ENCODE measurements at regions not wholly inside any gene's neighbourhood (a gene's known extent, or its start where the extent isn't known, plus 50 kb on each side); places are given as distances from the start of the nearest gene placed in this dataset.

DNA sequence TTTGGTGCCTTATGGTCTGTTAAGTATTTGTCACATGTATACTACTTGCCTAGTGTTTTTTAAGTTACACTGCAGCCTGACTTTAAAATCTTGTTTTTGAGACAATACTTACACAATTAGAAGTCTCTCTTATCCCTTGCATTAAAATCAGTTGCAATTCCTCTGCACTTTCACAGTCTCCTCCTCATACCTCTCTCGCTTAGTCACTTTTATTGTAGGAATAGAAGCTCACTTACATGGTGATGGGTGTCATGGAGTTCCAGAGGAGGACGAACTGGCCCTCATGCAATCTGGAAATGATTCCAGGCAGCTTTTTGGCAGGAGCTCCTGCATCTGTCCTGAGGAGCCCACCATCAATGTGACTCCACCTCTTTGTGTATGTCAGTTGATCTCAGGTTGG lies 238.4 kb upstream of the TBC1D5 start:
- DNase-seq (no peak), ATAC-seq (ENCODE audit: low read depth) (no peak)
- Mint-ChIP-seq H3K9me3 (ENCODE audit: insufficient read depth) (no peaks in the 10 kb centered on the region), H3K4me1 (no peaks in the 10 kb centered on the region), H3K27ac (no peak overlapping the region), H3K4me3 (no peak overlapping the region), H3K27me3 (peaks cover 38% of the 10 kb centered on the region)
- no peak overlapping the region for H3K4me2 ChIP-seq (replicated peaks; ENCODE audit: low read depth, low read length, poor library complexity, severe bottlenecking)
- peaks cover 0 to 23% (median 18%) of the 10 kb centered on the region in 4 experiments for H3K27me3 ChIP-seq (replicated peaks in 1 of 4; ENCODE audit: control extremely low read depth in 1 of 4, control insufficient read depth in 3 of 4, insufficient read depth in 4 of 4, low read length in 3 of 4)
- no peak overlapping the region for H2AFZ ChIP-seq (ENCODE audit: insufficient read depth, low read depth, low read length, poor library complexity, severe bottlenecking)
- H3K9me3 ChIP-seq (ENCODE audit: control extremely low read depth in 1 of 3, control insufficient read depth in 2 of 3, insufficient read depth in 1 of 3, low read length in 2 of 3) = no peaks in the 10 kb centered on the region
- H3K4me3 ChIP-seq (ENCODE audit: control extremely low read depth in 1 of 5, extremely low read depth in 1 of 5, insufficient read depth in 1 of 5, low read depth in 2 of 5, low read length in 4 of 5) = no peak overlapping the region
- intact Hi-C loops (cut with micrococcal nuclease) = no loop called here
- TF ChIP-seq, protein P1, sequence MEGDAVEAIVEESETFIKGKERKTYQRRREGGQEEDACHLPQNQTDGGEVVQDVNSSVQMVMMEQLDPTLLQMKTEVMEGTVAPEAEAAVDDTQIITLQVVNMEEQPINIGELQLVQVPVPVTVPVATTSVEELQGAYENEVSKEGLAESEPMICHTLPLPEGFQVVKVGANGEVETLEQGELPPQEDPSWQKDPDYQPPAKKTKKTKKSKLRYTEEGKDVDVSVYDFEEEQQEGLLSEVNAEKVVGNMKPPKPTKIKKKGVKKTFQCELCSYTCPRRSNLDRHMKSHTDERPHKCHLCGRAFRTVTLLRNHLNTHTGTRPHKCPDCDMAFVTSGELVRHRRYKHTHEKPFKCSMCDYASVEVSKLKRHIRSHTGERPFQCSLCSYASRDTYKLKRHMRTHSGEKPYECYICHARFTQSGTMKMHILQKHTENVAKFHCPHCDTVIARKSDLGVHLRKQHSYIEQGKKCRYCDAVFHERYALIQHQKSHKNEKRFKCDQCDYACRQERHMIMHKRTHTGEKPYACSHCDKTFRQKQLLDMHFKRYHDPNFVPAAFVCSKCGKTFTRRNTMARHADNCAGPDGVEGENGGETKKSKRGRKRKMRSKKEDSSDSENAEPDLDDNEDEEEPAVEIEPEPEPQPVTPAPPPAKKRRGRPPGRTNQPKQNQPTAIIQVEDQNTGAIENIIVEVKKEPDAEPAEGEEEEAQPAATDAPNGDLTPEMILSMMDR (IDR thresholded peaks at IDR 0.05) = no peak
- no peak for TF ChIP-seq EZH2 (IDR thresholded peaks at IDR 0.05; ENCODE audit: borderline replicate concordance, insufficient read depth, low read depth, low read length, poor library complexity, severe bottlenecking)
- no peak overlapping the region for H3K9ac ChIP-seq (ENCODE audit: low read length)
- no peak overlapping the region for H3K27ac ChIP-seq (ENCODE audit: low read length in 2 of 2)
- no CpG with 5 or more reads among the region's 2 CpGs for WGBS (ENCODE audit: insufficient coverage)
- ChIA-PET POLR2A (no interaction called here), CTCF (no interaction called here)
- no peaks in the 10 kb centered on the region for H3K4me1 ChIP-seq (ENCODE audit: control insufficient read depth in 2 of 2, insufficient read depth in 2 of 2, low read length in 2 of 2)
- H3K36me3 ChIP-seq (replicated peaks in 1 of 2; ENCODE audit: control extremely low read depth in 1 of 2, control insufficient read depth in 1 of 2, extremely low read depth in 1 of 2, insufficient read depth in 2 of 2, low read length in 1 of 2) = no peaks in the 10 kb centered on the region
- H4K20me1 ChIP-seq (ENCODE audit: control insufficient read depth, insufficient read depth, low read length, poor library complexity, severe bottlenecking) = no peaks in the 10 kb centered on the region
- no peaks in the 10 kb centered on the region for H3K79me2 ChIP-seq (ENCODE audit: control insufficient read depth, insufficient read depth, low read length)

DNA sequence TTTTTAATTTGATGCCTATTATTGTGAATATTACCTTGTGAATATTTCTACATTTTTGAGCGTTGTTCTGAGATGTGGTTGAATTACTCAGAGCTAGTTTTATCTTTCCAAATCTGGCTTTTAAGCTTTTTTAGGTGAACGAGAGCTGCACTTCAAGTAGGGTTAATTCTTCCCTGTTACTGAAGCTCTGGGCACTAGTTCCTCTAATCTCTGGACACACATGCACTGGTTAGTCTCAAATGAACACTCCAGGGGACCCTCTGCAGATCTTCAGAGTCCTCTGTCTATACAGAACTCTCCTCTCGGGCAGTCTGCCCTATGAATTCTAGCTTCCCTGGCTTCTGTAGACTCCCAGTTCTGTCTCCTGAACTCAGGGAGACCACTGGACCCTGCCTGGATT lies 237.5 kb upstream of the TBC1D5 start:
- Histone ChIP-seq H3K4me1 (ENCODE audit: control insufficient read depth in 2 of 2, insufficient read depth in 2 of 2, low read length in 2 of 2) (no peaks in the 10 kb centered on the region), H3K9me3 (ENCODE audit: control extremely low read depth in 1 of 3, control insufficient read depth in 2 of 3, insufficient read depth in 1 of 3, low read length in 2 of 3) (no peaks in the 10 kb centered on the region), H3K27ac (ENCODE audit: low read length in 2 of 2) (no peak overlapping the region), H3K36me3 (replicated peaks in 1 of 2; ENCODE audit: control extremely low read depth in 1 of 2, control insufficient read depth in 1 of 2, extremely low read depth in 1 of 2, insufficient read depth in 2 of 2, low read length in 1 of 2) (no peaks in the 10 kb centered on the region), H3K9ac (ENCODE audit: low read length) (no peak overlapping the region), H3K27me3 (replicated peaks in 1 of 4; ENCODE audit: control extremely low read depth in 1 of 4, control insufficient read depth in 3 of 4, insufficient read depth in 4 of 4, low read length in 3 of 4) (peaks cover 0 to 23% (median 18%) of the 10 kb centered on the region in 4 experiments), H4K20me1 (ENCODE audit: control insufficient read depth, insufficient read depth, low read length, poor library complexity, severe bottlenecking) (no peaks in the 10 kb centered on the region), H3K79me2 (ENCODE audit: control insufficient read depth, insufficient read depth, low read length) (no peaks in the 10 kb centered on the region), H2AFZ (ENCODE audit: insufficient read depth, low read depth, low read length, poor library complexity, severe bottlenecking) (no peak overlapping the region), H3K4me3 (ENCODE audit: control extremely low read depth in 1 of 5, extremely low read depth in 1 of 5, insufficient read depth in 1 of 5, low read depth in 2 of 5, low read length in 4 of 5) (no peak overlapping the region), H3K4me2 (replicated peaks; ENCODE audit: low read depth, low read length, poor library complexity, severe bottlenecking) (no peak overlapping the region)
- H3K27ac Mint-ChIP-seq = no peak overlapping the region
- TF ChIP-seq, protein P1 (IDR thresholded peaks at IDR 0.05) = no peak
- TF ChIP-seq EZH2 (IDR thresholded peaks at IDR 0.05; ENCODE audit: borderline replicate concordance, insufficient read depth, low read depth, low read length, poor library complexity, severe bottlenecking) = no peak
- ChIA-PET CTCF (interaction anchor here (0.8 to 1.1 kb wide), 2 partner anchors 335 to 386 kb away, joined by 3 read pairs; no protein-coding TSS in a partner anchor), POLR2A (no interaction called here)
- H3K4me1 Mint-ChIP-seq = no peaks in the 10 kb centered on the region
- H3K9me3 Mint-ChIP-seq (ENCODE audit: insufficient read depth) = no peaks in the 10 kb centered on the region
- WGBS (ENCODE audit: insufficient coverage) = 28% methylated on average over 2 of the region's 3 CpGs
- intact Hi-C loops (cut with micrococcal nuclease) = no loop called here
- no peak overlapping the region for H3K4me3 Mint-ChIP-seq
- ATAC-seq (ENCODE audit: low read depth) (no peak), DNase-seq (no peak)
- H3K27me3 Mint-ChIP-seq = peaks cover 38% of the 10 kb centered on the region

All from B cell (primary cell).